Omental fat pad (tissue), 3 donors: ENCODE measurements at regions not wholly inside any gene's neighbourhood (a gene's known extent, or its start where the extent isn't known, plus 50 kb on each side); places are given as distances from the start of the nearest gene placed in this dataset.

Experiments used
- ATAC-seq: fragments of 150-250 bp; one replicate; pipeline ENCODE4 v1.9.1; 2016; ENCODE audit warnings: mild to moderate bottlenecking, moderate library complexity; ENCODE audit not compliant: low FRiP score
- DNase-seq: peaks from one replicate; pipeline ENCODE4 v3.0.0-alpha.2; 2019; ENCODE audit warnings: low spot score
- CTCF ChIP-seq, 3 donors: fragments of 450-650 bp; IDR thresholded peaks; one replicate each; pipeline ENCODE4 v1.5.1; 2016 to 2017; ENCODE audit warnings: antibody characterized with exemption in 3 of 3, mild to moderate bottlenecking in 3 of 3, moderate library complexity in 2 of 3

- no peak for DNase-seq
Measured at GRCh38 chr7:41449286-41449685, 253.6 kb downstream of the INHBA start.

GRCh38 chr7:41448104-41448503 is 254.8 kb downstream of the INHBA start:
- no peak for TF ChIP-seq CTCF (IDR thresholded peaks at IDR 0.05)
- peak; percentile 19 for ATAC-seq
- no peak for DNase-seq

More at GRCh38 chr7:41449286-41449685, 253.6 kb downstream of the INHBA start:
- no peak for TF ChIP-seq CTCF (IDR thresholded peaks at IDR 0.05)
- ATAC-seq = no peak

- DNase-seq (no peak), ATAC-seq (no peak)
- no peak for TF ChIP-seq CTCF (IDR thresholded peaks at IDR 0.05)
Measured at GRCh38 chr7:41447450-41448042, 255.3 kb downstream of the INHBA start.

- DNase-seq (no peak), ATAC-seq (no peak)
- no peak for TF ChIP-seq CTCF (IDR thresholded peaks at IDR 0.05)
Measured at GRCh38 chr7:41446606-41447449, 256.1 kb downstream of the INHBA start.

- no peak for TF ChIP-seq CTCF (IDR thresholded peaks at IDR 0.05)
- ATAC-seq (no peak), DNase-seq (no peak)
Measured at GRCh38 chr7:41445946-41446345, 256.9 kb downstream of the INHBA start.

GRCh38 chr7:41445432-41445831 is 257.5 kb downstream of the INHBA start:
- no peak for TF ChIP-seq CTCF (IDR thresholded peaks at IDR 0.05)
- no peak for DNase-seq
- ATAC-seq = no peak

- no peak for ATAC-seq
- no peak for TF ChIP-seq CTCF (IDR thresholded peaks at IDR 0.05)
- no peak for DNase-seq
Measured at GRCh38 chr7:41439515-41439879, 263.4 kb downstream of the INHBA start.
